Neural cell (in vitro differentiated cells): ENCODE measurements at regions not wholly inside any gene's neighbourhood (a gene's known extent, or its start where the extent isn't known, plus 50 kb on each side); places are given as distances from the start of the nearest gene placed in this dataset.

ENCODE experiments used
- RAD21 ChIP-seq: fragments of 450-650 bp; conservative IDR thresholded peaks from 2 replicates; pipeline ENCODE4 v1.6.1; 2014; ENCODE audit warnings: antibody characterized with exemption, mild to moderate bottlenecking, moderate library complexity
- TF ChIP-seq, protein P1 (sequence below): fragments of 450-650 bp; IDR thresholded peaks from 2 replicates; pipeline ENCODE4 v1.5.1; 2014; ENCODE audit warnings: antibody characterized with exemption, mild to moderate bottlenecking, moderate library complexity; ENCODE audit not compliant: poor library complexity, severe bottlenecking

DNA sequence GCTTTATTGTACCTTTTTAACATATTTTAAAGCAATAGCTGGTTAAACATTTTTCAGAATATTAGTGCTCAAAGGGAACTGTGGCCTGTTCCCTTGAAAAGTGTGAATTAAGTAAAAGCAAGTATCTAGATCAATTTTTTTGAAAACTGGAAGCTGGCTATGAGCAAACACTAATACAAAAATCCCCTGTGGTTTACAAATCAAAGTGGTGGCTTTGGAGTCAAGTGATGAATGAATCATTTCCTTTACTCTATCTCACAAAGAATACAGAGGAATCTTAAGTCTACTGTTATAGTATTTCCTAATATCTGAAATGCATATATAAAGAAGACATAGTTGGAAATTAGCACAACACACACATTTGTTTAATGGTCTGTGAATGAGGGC lies 212.4 kb upstream of the C9orf72 start:
- no peak for TF ChIP-seq RAD21
- TF ChIP-seq, protein P1, sequence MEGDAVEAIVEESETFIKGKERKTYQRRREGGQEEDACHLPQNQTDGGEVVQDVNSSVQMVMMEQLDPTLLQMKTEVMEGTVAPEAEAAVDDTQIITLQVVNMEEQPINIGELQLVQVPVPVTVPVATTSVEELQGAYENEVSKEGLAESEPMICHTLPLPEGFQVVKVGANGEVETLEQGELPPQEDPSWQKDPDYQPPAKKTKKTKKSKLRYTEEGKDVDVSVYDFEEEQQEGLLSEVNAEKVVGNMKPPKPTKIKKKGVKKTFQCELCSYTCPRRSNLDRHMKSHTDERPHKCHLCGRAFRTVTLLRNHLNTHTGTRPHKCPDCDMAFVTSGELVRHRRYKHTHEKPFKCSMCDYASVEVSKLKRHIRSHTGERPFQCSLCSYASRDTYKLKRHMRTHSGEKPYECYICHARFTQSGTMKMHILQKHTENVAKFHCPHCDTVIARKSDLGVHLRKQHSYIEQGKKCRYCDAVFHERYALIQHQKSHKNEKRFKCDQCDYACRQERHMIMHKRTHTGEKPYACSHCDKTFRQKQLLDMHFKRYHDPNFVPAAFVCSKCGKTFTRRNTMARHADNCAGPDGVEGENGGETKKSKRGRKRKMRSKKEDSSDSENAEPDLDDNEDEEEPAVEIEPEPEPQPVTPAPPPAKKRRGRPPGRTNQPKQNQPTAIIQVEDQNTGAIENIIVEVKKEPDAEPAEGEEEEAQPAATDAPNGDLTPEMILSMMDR: no peak
